ENCODE measurements at regions not wholly inside any gene's neighbourhood (a gene's known extent, or its start where the extent isn't known, plus 50 kb on each side); places are given as distances from the start of the nearest gene placed in this dataset.

DNA sequence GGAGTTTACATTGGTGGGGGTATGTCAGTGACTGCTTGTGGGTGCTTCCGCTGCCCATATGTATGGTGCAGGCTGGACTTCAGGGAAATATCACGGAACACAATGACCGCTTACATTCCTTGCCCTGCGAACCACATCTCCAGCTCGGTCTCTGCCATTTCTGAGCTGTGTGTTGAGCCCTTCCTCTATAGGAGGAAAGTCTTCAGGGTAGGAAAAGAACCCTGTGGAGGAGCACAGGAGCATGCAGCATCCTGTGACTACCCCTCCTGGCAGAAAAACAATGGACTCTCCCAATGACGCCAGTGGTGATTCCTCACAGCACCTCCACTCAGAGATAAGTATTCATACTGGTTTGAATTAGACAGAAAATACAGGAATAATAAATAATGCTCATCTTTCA lies 276.8 kb upstream of the MAP3K1 start:
- DNase-seq: no peak
- TF ChIP-seq, protein P1, sequence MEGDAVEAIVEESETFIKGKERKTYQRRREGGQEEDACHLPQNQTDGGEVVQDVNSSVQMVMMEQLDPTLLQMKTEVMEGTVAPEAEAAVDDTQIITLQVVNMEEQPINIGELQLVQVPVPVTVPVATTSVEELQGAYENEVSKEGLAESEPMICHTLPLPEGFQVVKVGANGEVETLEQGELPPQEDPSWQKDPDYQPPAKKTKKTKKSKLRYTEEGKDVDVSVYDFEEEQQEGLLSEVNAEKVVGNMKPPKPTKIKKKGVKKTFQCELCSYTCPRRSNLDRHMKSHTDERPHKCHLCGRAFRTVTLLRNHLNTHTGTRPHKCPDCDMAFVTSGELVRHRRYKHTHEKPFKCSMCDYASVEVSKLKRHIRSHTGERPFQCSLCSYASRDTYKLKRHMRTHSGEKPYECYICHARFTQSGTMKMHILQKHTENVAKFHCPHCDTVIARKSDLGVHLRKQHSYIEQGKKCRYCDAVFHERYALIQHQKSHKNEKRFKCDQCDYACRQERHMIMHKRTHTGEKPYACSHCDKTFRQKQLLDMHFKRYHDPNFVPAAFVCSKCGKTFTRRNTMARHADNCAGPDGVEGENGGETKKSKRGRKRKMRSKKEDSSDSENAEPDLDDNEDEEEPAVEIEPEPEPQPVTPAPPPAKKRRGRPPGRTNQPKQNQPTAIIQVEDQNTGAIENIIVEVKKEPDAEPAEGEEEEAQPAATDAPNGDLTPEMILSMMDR (IDR thresholded peaks at IDR 0.05): no peak
- Histone ChIP-seq H3K36me3 (no peaks in the 10 kb centered on the region), H3K27me3 (no peaks in the 10 kb centered on the region), H3K9me3 (no peaks in the 10 kb centered on the region), H3K27ac (no peak overlapping the region), H3K4me3 (no peak overlapping the region), H3K4me1 (no peaks in the 10 kb centered on the region), H3K9ac (ENCODE audit: low read depth in 2 of 2, low read length in 2 of 2) (no peak overlapping the region)
- intact Hi-C loops (cut with DNase I): no loop called here

- TF ChIP-seq, protein P1 (IDR thresholded peaks at IDR 0.05): no peak
- no peaks in the 10 kb centered on the region for H3K9me3 ChIP-seq
- no peaks in the 10 kb centered on the region for H3K27me3 ChIP-seq
- no peaks in the 10 kb centered on the region for H3K4me1 ChIP-seq
- H3K4me3 ChIP-seq: no peak overlapping the region
- intact Hi-C loops (cut with DNase I): no loop called here
- no peak for DNase-seq
- H3K36me3 ChIP-seq: no peaks in the 10 kb centered on the region
- no peak overlapping the region for H3K9ac ChIP-seq (ENCODE audit: low read depth in 2 of 2, low read length in 2 of 2)
- no peak overlapping the region for H3K27ac ChIP-seq
Measured at GRCh38 chr5:56535347-56535746, 280.0 kb upstream of the MAP3K1 start.

DNA sequence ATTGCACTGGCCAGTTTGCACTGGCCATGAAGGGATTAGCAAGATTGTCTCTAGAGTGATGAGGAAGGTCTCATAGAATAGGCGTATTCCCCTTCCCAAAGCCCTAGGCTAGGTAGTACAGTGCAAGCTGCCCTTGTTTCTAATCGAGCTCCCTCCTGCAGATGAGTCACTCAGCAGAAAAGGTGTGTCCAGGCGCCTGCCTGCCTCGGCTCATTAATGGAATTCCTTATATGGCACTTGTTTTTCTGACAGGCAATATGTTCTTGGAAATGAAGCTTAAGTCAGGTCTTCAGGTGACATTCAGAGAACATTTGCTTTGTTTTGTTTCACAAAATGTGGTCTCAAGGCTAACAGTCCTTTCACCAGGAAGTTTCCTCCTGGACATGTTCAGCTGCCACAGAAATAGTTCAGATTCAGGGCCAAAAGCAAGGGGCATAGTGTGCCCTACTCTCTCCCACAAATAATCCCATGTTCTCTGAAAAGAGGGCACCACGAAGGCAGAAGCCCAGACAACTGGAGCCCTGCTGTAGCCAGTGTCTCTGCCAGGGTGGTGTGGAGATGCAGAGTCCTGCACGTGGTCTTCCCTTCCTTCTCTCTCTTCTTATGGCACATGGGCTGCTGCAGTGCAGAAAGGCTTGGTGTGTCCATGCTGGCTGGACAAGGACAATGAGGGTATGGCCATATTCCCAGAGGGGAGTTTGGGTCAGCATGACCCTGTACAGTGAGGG lies 281.1 kb upstream of the MAP3K1 start:
- intact Hi-C loops (cut with DNase I): no loop called here
- no peak for DNase-seq
- Histone ChIP-seq H3K4me1 (no peaks in the 10 kb centered on the region), H3K27ac (no peak overlapping the region), H3K27me3 (no peaks in the 10 kb centered on the region), H3K4me3 (no peak overlapping the region), H3K9ac (ENCODE audit: low read depth in 2 of 2, low read length in 2 of 2) (no peak overlapping the region), H3K36me3 (no peaks in the 10 kb centered on the region), H3K9me3 (no peaks in the 10 kb centered on the region)
- TF ChIP-seq, protein P1 (IDR thresholded peaks at IDR 0.05): no peak

DNA sequence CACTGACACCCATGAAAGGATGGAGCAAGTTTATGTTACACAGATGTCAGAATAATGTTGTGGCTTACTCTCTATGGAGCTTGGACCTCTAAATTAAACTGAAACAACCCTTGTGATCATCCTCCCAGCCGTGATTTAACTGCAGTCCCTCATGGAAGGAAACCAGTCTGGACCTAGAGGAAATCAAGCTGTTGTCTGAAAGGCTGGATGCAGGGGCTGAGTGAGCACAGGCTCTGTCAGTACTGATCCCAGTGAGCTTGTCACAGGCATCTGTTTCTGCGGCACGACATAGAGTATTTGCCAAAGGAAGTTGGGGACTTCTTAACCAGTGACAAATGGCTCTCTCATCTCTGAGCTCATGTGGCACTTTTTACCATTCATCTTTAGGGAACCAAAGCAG lies 282.9 kb upstream of the MAP3K1 start:
- no peak for DNase-seq
- intact Hi-C loops (cut with DNase I): no loop called here
- H3K36me3 ChIP-seq: no peaks in the 10 kb centered on the region
- H3K27ac ChIP-seq: no peak overlapping the region
- no peaks in the 10 kb centered on the region for H3K9me3 ChIP-seq
- H3K9ac ChIP-seq (ENCODE audit: low read depth in 2 of 2, low read length in 2 of 2): no peak overlapping the region
- H3K4me3 ChIP-seq: no peak overlapping the region
- TF ChIP-seq, protein P1 (IDR thresholded peaks at IDR 0.05): no peak
- H3K4me1 ChIP-seq: no peaks in the 10 kb centered on the region
- H3K27me3 ChIP-seq: no peaks in the 10 kb centered on the region

DNA sequence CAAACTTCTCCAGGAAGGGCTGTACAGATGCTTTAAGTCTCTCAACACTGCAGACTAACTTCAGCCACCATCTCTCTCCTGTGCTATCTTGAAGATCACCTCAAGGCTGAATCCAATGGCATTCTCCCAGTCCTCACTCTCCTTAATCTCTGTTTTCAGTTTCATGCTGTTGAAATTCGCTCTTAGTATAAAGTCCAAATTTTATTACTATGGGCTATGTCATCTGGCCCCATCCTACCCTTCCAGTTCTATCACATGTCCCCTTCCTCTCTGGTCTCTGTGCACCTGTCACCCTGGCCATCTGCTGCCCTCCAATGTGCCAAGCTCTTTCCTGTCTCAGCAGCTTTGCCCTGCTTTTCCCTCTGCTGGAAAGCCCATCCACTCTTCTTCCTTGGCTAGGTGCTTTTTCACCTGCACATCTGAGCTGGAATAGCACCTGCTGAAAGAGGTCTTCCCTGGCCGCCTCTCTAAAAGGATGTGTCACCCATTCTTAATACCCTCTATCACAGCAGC lies 284.7 kb upstream of the MAP3K1 start:
- Histone ChIP-seq H3K4me1 (no peaks in the 10 kb centered on the region), H3K27ac (no peak overlapping the region), H3K4me3 (no peak overlapping the region), H3K27me3 (no peaks in the 10 kb centered on the region), H3K9me3 (no peaks in the 10 kb centered on the region), H3K36me3 (no peaks in the 10 kb centered on the region), H3K9ac (ENCODE audit: low read depth in 2 of 2, low read length in 2 of 2) (no peak overlapping the region)
- TF ChIP-seq, protein P1 (IDR thresholded peaks at IDR 0.05): no peak
- intact Hi-C loops (cut with DNase I): no loop called here
- no peak for DNase-seq

Data from colonic mucosa (tissue), 4 donors.